NCI-H2029 treated with DMSO at 0.1 percent for 48 hours (cell line): ENCODE measurements at regions not wholly inside any gene's neighbourhood (a gene's known extent, or its start where the extent isn't known, plus 50 kb on each side); places are given as distances from the start of the nearest gene placed in this dataset.

Experiments
- DNase-seq: peaks from one replicate; lab custom pipeline; 2025; lab: John Stamatoyannopoulos, UW

GRCh38 chr5:123875561-123876275, 363.7 kb downstream of the CSNK1G3 start:
- peak; percentile 53 for DNase-seq

- peak; percentile 67 for DNase-seq
Observed at GRCh38 chr5:123874600-123875201, 362.7 kb downstream of the CSNK1G3 start.

- no peak for DNase-seq
Observed at GRCh38 chr5:123873846-123874245, 361.9 kb downstream of the CSNK1G3 start.

- DNase-seq, result no peak
Observed at GRCh38 chr5:123871373-123871772, 359.4 kb downstream of the CSNK1G3 start.

- no peak for DNase-seq
Observed at GRCh38 chr5:123868881-123869280, 356.9 kb downstream of the CSNK1G3 start.

- DNase-seq, result peak; percentile 72
Observed at GRCh38 chr5:123868267-123868666, 356.3 kb downstream of the CSNK1G3 start.

- DNase-seq, result no peak
Observed at GRCh38 chr5:123865641-123866040, 353.7 kb downstream of the CSNK1G3 start.

- no peak for DNase-seq
Observed at GRCh38 chr5:123864578-123864977, 352.6 kb downstream of the CSNK1G3 start.

GRCh38 chr5:123858938-123859337, 347.0 kb downstream of the CSNK1G3 start:
- no peak for DNase-seq

- no peak for DNase-seq
Observed at GRCh38 chr5:123856766-123857165, 344.8 kb downstream of the CSNK1G3 start.

GRCh38 chr5:123855609-123856008, 343.6 kb downstream of the CSNK1G3 start:
- DNase-seq, result no peak

- no peak for DNase-seq
Observed at GRCh38 chr5:123845356-123846100, 333.6 kb downstream of the CSNK1G3 start.

GRCh38 chr5:123844873-123845272, 332.9 kb downstream of the CSNK1G3 start:
- DNase-seq, result no peak

GRCh38 chr5:123835421-123835820, 323.4 kb downstream of the CSNK1G3 start:
- DNase-seq, result no peak

- no peak for DNase-seq
Observed at GRCh38 chr5:123830575-123830974, 318.6 kb downstream of the CSNK1G3 start.

GRCh38 chr5:123827811-123828210, 315.8 kb downstream of the CSNK1G3 start:
- DNase-seq, result no peak

GRCh38 chr5:123819833-123820232, 307.9 kb downstream of the CSNK1G3 start:
- DNase-seq, result no peak

- DNase-seq, result no peak
Observed at GRCh38 chr5:123819386-123819785, 307.4 kb downstream of the CSNK1G3 start.

GRCh38 chr5:123817267-123817666, 305.3 kb downstream of the CSNK1G3 start:
- no peak for DNase-seq

- peak; percentile 37 for DNase-seq
Observed at GRCh38 chr5:123814801-123815470, 303.0 kb downstream of the CSNK1G3 start.

GRCh38 chr5:123813937-123814624, 302.1 kb downstream of the CSNK1G3 start:
- peak; percentile 81 for DNase-seq

- no peak for DNase-seq
Observed at GRCh38 chr5:123813264-123813663, 301.3 kb downstream of the CSNK1G3 start.
